OCI-LY1 (cell line): ENCODE measurements at regions not wholly inside any gene's neighbourhood (a gene's known extent, or its start where the extent isn't known, plus 50 kb on each side); places are given as distances from the start of the nearest gene placed in this dataset.

Source experiments
- H2AFZ ChIP-seq: fragments of 200-600 bp; sonication (generic), shearing (Covaris generic); 2 replicates; pipeline ENCODE4 v1.6.0; 2014; ENCODE audit warnings: antibody characterized with exemption, mild to moderate bottlenecking, low read length
- H3F3A ChIP-seq: fragments of 200-600 bp; sonication (generic), shearing (Covaris generic); 2 replicates; pipeline ENCODE4 v1.6.0; 2014; ENCODE audit warnings: mild to moderate bottlenecking, antibody characterized with exemption, low read length, moderate library complexity; ENCODE audit not compliant: insufficient read depth
- H3K27ac ChIP-seq: fragments of 200-600 bp; sonication (generic); 2 replicates; pipeline ENCODE4 v1.5.1; 2014; ENCODE audit warnings: low read length, mixed run types, mild to moderate bottlenecking, low read depth; ENCODE audit not compliant: poor library complexity, severe bottlenecking
- H3K27me3 ChIP-seq: fragments of 200-600 bp; sonication (generic); 2 replicates; pipeline ENCODE4 v1.6.0; 2014; ENCODE audit warnings: antibody characterized with exemption, mild to moderate bottlenecking, low read length, moderate library complexity; ENCODE audit not compliant: insufficient read depth
- H3K36me3 ChIP-seq: fragments of 200-600 bp; sonication (generic); 2 replicates; pipeline ENCODE4 v1.6.1; 2014; ENCODE audit warnings: mild to moderate bottlenecking, antibody characterized with exemption, low read length, moderate library complexity, mixed read lengths; ENCODE audit not compliant: insufficient read depth
- H3K4me1 ChIP-seq: fragments of 200-600 bp; sonication (generic); 2 replicates; pipeline ENCODE4 v1.5.1; 2014; ENCODE audit warnings: mild to moderate bottlenecking, low read length, moderate library complexity; ENCODE audit not compliant: insufficient read depth, severe bottlenecking
- H3K4me2 ChIP-seq: fragments of 200-600 bp; sonication (generic), shearing (Covaris generic); 2 replicates; pipeline ENCODE4 v1.6.1; 2014; ENCODE audit warnings: low read length
- H3K4me3 ChIP-seq: fragments of 200-600 bp; sonication (generic); 2 replicates; pipeline ENCODE4 v1.5.1; 2014; ENCODE audit warnings: low read length, low read depth, mild to moderate bottlenecking, mixed read lengths; ENCODE audit not compliant: poor library complexity, severe bottlenecking
- H3K79me2 ChIP-seq: fragments of 200-600 bp; shearing (Covaris generic); 2 replicates; pipeline ENCODE4 v1.6.1; 2016; ENCODE audit warnings: mixed run types, low read length, mixed read lengths; ENCODE audit not compliant: insufficient read depth
- H3K9ac ChIP-seq: fragments of 200-600 bp; sonication (generic), shearing (Covaris generic); 2 replicates; pipeline ENCODE4 v1.6.1; 2014; ENCODE audit warnings: mild to moderate bottlenecking, low read length, mixed read lengths
- H3K9me2 ChIP-seq: fragments of 200-600 bp; sonication (generic), shearing (Covaris generic); 2 replicates; pipeline ENCODE4 v1.6.1; 2014; ENCODE audit warnings: low read depth, mild to moderate bottlenecking, low read length, mixed read lengths
- H3K9me3 ChIP-seq: fragments of 200-600 bp; shearing (Covaris generic); 2 replicates; pipeline ENCODE4 v1.6.1; 2014; ENCODE audit warnings: low read length, mixed read lengths
- H4K20me1 ChIP-seq: fragments of 200-600 bp; sonication (generic), shearing (Covaris generic); 2 replicates; pipeline ENCODE4 v1.6.0; 2016; ENCODE audit warnings: mild to moderate bottlenecking, low read length; ENCODE audit not compliant: insufficient read depth
- CTCF ChIP-seq: fragments of 200-600 bp; sonication (generic), shearing (Covaris generic); IDR thresholded peaks from 2 replicates; pipeline ENCODE4 v1.5.1; 2017; ENCODE audit warnings: mild to moderate bottlenecking, antibody characterized with exemption, low read length, moderate library complexity, mixed read lengths
- EZH2 ChIP-seq: fragments of 200-600 bp; sonication (generic), shearing (Covaris generic); IDR thresholded peaks from 2 replicates; pipeline ENCODE4 v1.8.0; 2017; ENCODE audit warnings: borderline replicate concordance, mixed run types, mild to moderate bottlenecking, antibody characterized with exemption, low read length, moderate library complexity, mixed read lengths

GRCh38 chr1:239739919-239740318 lies 351.8 kb upstream of the FMN2 start:
- no peak overlapping the region for H3K9ac ChIP-seq
- no peaks in the 10 kb centered on the region for H3K9me3 ChIP-seq
- no peaks in the 10 kb centered on the region for H3F3A ChIP-seq
- no peak for TF ChIP-seq EZH2
- TF ChIP-seq CTCF, result no peak
- H3K4me3 ChIP-seq, result no peak overlapping the region
- H3K4me2 ChIP-seq, result no peak overlapping the region
- H3K36me3 ChIP-seq, result no peaks in the 10 kb centered on the region
- H3K9me2 ChIP-seq, result no peaks in the 10 kb centered on the region
- no peak overlapping the region for H3K27ac ChIP-seq
- no peaks in the 10 kb centered on the region for H4K20me1 ChIP-seq
- H3K79me2 ChIP-seq, result no peaks in the 10 kb centered on the region
- no peak overlapping the region for H2AFZ ChIP-seq
- H3K27me3 ChIP-seq, result no peaks in the 10 kb centered on the region
- H3K4me1 ChIP-seq, result no peaks in the 10 kb centered on the region

- Histone ChIP-seq H3K9me2 (no peaks in the 10 kb centered on the region), H3K9ac (no peak overlapping the region), H3K4me1 (no peaks in the 10 kb centered on the region), H3K79me2 (no peaks in the 10 kb centered on the region), H3K4me2 (no peak overlapping the region), H4K20me1 (no peaks in the 10 kb centered on the region), H3K9me3 (no peaks in the 10 kb centered on the region), H3K27ac (no peak overlapping the region), H3K27me3 (no peaks in the 10 kb centered on the region), H2AFZ (no peak overlapping the region), H3K36me3 (no peaks in the 10 kb centered on the region), H3F3A (no peaks in the 10 kb centered on the region), H3K4me3 (no peak overlapping the region)
- TF ChIP-seq EZH2 (no peak), CTCF (no peak)
Observed at GRCh38 chr1:239742416-239743109, 349.1 kb upstream of the FMN2 start.

GRCh38 chr1:239744851-239745250 lies 346.8 kb upstream of the FMN2 start:
- H3K9me3 ChIP-seq, result no peaks in the 10 kb centered on the region
- no peaks in the 10 kb centered on the region for H3K36me3 ChIP-seq
- no peak overlapping the region for H3K4me3 ChIP-seq
- no peaks in the 10 kb centered on the region for H3K4me1 ChIP-seq
- no peak overlapping the region for H2AFZ ChIP-seq
- no peak overlapping the region for H3K27ac ChIP-seq
- no peaks in the 10 kb centered on the region for H3K79me2 ChIP-seq
- H3K9ac ChIP-seq, result no peak overlapping the region
- no peaks in the 10 kb centered on the region for H4K20me1 ChIP-seq
- H3K4me2 ChIP-seq, result no peak overlapping the region
- no peaks in the 10 kb centered on the region for H3K9me2 ChIP-seq
- no peak for TF ChIP-seq CTCF
- TF ChIP-seq EZH2, result no peak
- H3K27me3 ChIP-seq, result no peaks in the 10 kb centered on the region
- H3F3A ChIP-seq, result no peaks in the 10 kb centered on the region
